ENCODE measurements at regions not wholly inside any gene's neighbourhood (a gene's known extent, or its start where the extent isn't known, plus 50 kb on each side); places are given as distances from the start of the nearest gene placed in this dataset.

GRCh38 chr5:13998254-13998653 lies 53.8 kb upstream of the DNAH5 start:
- TF ChIP-seq EZH2phosphoT487 (IDR thresholded peaks at IDR 0.05; ENCODE audit: low read depth): no peak
- TF ChIP-seq, protein P1, sequence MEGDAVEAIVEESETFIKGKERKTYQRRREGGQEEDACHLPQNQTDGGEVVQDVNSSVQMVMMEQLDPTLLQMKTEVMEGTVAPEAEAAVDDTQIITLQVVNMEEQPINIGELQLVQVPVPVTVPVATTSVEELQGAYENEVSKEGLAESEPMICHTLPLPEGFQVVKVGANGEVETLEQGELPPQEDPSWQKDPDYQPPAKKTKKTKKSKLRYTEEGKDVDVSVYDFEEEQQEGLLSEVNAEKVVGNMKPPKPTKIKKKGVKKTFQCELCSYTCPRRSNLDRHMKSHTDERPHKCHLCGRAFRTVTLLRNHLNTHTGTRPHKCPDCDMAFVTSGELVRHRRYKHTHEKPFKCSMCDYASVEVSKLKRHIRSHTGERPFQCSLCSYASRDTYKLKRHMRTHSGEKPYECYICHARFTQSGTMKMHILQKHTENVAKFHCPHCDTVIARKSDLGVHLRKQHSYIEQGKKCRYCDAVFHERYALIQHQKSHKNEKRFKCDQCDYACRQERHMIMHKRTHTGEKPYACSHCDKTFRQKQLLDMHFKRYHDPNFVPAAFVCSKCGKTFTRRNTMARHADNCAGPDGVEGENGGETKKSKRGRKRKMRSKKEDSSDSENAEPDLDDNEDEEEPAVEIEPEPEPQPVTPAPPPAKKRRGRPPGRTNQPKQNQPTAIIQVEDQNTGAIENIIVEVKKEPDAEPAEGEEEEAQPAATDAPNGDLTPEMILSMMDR (IDR thresholded peaks at IDR 0.05; ENCODE audit: low read depth, low read length): no peak
